ENCODE measurements at regions not wholly inside any gene's neighbourhood (a gene's known extent, or its start where the extent isn't known, plus 50 kb on each side); places are given as distances from the start of the nearest gene placed in this dataset.

DNA sequence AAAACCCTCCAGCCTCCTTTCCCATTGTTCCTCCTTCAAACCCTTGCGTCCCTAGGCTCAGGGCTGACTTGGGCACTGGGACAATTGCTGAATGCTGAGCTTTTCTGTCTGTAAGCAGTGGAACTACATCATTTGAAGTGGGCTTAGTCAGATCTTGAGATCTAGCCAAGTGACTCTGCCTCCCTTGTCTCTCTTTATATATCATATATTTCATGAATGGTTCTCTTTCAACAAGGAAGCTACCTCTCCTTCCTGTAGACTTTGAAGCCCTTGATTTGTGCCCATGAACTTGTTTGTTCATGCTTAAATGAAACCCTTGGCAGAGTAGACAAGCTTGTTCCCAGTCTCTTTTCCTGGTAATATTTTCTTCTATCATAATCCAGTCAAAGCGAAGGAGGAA, 60.0 kb upstream of the KIF13A start:
- TF ChIP-seq, protein P1, sequence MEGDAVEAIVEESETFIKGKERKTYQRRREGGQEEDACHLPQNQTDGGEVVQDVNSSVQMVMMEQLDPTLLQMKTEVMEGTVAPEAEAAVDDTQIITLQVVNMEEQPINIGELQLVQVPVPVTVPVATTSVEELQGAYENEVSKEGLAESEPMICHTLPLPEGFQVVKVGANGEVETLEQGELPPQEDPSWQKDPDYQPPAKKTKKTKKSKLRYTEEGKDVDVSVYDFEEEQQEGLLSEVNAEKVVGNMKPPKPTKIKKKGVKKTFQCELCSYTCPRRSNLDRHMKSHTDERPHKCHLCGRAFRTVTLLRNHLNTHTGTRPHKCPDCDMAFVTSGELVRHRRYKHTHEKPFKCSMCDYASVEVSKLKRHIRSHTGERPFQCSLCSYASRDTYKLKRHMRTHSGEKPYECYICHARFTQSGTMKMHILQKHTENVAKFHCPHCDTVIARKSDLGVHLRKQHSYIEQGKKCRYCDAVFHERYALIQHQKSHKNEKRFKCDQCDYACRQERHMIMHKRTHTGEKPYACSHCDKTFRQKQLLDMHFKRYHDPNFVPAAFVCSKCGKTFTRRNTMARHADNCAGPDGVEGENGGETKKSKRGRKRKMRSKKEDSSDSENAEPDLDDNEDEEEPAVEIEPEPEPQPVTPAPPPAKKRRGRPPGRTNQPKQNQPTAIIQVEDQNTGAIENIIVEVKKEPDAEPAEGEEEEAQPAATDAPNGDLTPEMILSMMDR (conservative IDR thresholded peaks at IDR 0.05 in 1 of 2, IDR thresholded peaks at IDR 0.05 in 1 of 2; ENCODE audit: low read depth in 1 of 2, low read length in 2 of 2), result no peak
- TF ChIP-seq EZH2 (IDR thresholded peaks at IDR 0.05; ENCODE audit: low read length, missing control alignments), result no peak
